ENCODE measurements at regions not wholly inside any gene's neighbourhood (a gene's known extent, or its start where the extent isn't known, plus 50 kb on each side); places are given as distances from the start of the nearest gene placed in this dataset.

GRCh38 chr2:48039209-48039990 lies 133.1 kb upstream of the FBXO11 start:
- no peaks in the 10 kb centered on the region for H3K9me3 ChIP-seq (ENCODE audit: insufficient read depth, low read depth, low read length)
- H3K79me2 ChIP-seq (ENCODE audit: insufficient read depth, low read length): no peaks in the 10 kb centered on the region
- no peak overlapping the region for H3K4me3 ChIP-seq (ENCODE audit: low read length, poor library complexity, severe bottlenecking)
- no peaks in the 10 kb centered on the region for H3K36me3 ChIP-seq (ENCODE audit: insufficient read depth, low read length)
- TF ChIP-seq EZH2phosphoT487 (IDR thresholded peaks at IDR 0.05; ENCODE audit: borderline replicate concordance) (no peak), CTCF (conservative IDR thresholded peaks at IDR 0.05; ENCODE audit: low read length) (no peak)
- H3K4me2 ChIP-seq (ENCODE audit: low read depth, low read length, poor library complexity, severe bottlenecking): no peak overlapping the region
- no peaks in the 10 kb centered on the region for H3F3A ChIP-seq (ENCODE audit: low read depth)
- no peaks in the 10 kb centered on the region for H3K9me2 ChIP-seq (replicated peaks; ENCODE audit: low read depth, low read length)
- no peak overlapping the region for H3K9ac ChIP-seq (ENCODE audit: low read depth, low read length, poor library complexity, severe bottlenecking)
- no peak overlapping the region for H2AFZ ChIP-seq (ENCODE audit: low read length)
- H3K4me1 ChIP-seq (ENCODE audit: insufficient read depth, low read length, poor library complexity, severe bottlenecking): no peaks in the 10 kb centered on the region
- H4K20me1 ChIP-seq (ENCODE audit: insufficient read depth, low read length, poor library complexity, severe bottlenecking): no peaks in the 10 kb centered on the region
- no peaks in the 10 kb centered on the region for H3K27me3 ChIP-seq (ENCODE audit: insufficient read depth, low read length, poor library complexity, severe bottlenecking)

- TF ChIP-seq EZH2phosphoT487 (IDR thresholded peaks at IDR 0.05; ENCODE audit: borderline replicate concordance) (no peak), CTCF (conservative IDR thresholded peaks at IDR 0.05; ENCODE audit: low read length) (no peak)
- Histone ChIP-seq H3K4me3 (ENCODE audit: low read length, poor library complexity, severe bottlenecking) (no peak overlapping the region), H3K9ac (ENCODE audit: low read depth, low read length, poor library complexity, severe bottlenecking) (no peak overlapping the region), H3K36me3 (ENCODE audit: insufficient read depth, low read length) (no peaks in the 10 kb centered on the region), H3K4me2 (ENCODE audit: low read depth, low read length, poor library complexity, severe bottlenecking) (no peak overlapping the region), H3K9me3 (ENCODE audit: insufficient read depth, low read depth, low read length) (no peaks in the 10 kb centered on the region), H2AFZ (ENCODE audit: low read length) (no peak overlapping the region), H3F3A (ENCODE audit: low read depth) (no peaks in the 10 kb centered on the region), H3K4me1 (ENCODE audit: insufficient read depth, low read length, poor library complexity, severe bottlenecking) (no peaks in the 10 kb centered on the region), H3K79me2 (ENCODE audit: insufficient read depth, low read length) (no peaks in the 10 kb centered on the region), H3K9me2 (replicated peaks; ENCODE audit: low read depth, low read length) (no peaks in the 10 kb centered on the region), H3K27me3 (ENCODE audit: insufficient read depth, low read length, poor library complexity, severe bottlenecking) (no peaks in the 10 kb centered on the region), H4K20me1 (ENCODE audit: insufficient read depth, low read length, poor library complexity, severe bottlenecking) (no peaks in the 10 kb centered on the region)
Observed at GRCh38 chr2:48043131-48043700, 136.9 kb upstream of the FBXO11 start.

- Histone ChIP-seq H2AFZ (ENCODE audit: low read length) (no peak overlapping the region), H3K36me3 (ENCODE audit: insufficient read depth, low read length) (no peaks in the 10 kb centered on the region), H3K4me3 (ENCODE audit: low read length, poor library complexity, severe bottlenecking) (no peak overlapping the region), H3K4me1 (ENCODE audit: insufficient read depth, low read length, poor library complexity, severe bottlenecking) (no peaks in the 10 kb centered on the region), H3K27me3 (ENCODE audit: insufficient read depth, low read length, poor library complexity, severe bottlenecking) (no peaks in the 10 kb centered on the region), H3K79me2 (ENCODE audit: insufficient read depth, low read length) (no peaks in the 10 kb centered on the region), H3K9me2 (replicated peaks; ENCODE audit: low read depth, low read length) (no peaks in the 10 kb centered on the region), H3K9ac (ENCODE audit: low read depth, low read length, poor library complexity, severe bottlenecking) (no peak overlapping the region), H3K4me2 (ENCODE audit: low read depth, low read length, poor library complexity, severe bottlenecking) (no peak overlapping the region), H3K9me3 (ENCODE audit: insufficient read depth, low read depth, low read length) (no peaks in the 10 kb centered on the region), H4K20me1 (ENCODE audit: insufficient read depth, low read length, poor library complexity, severe bottlenecking) (no peaks in the 10 kb centered on the region), H3F3A (ENCODE audit: low read depth) (no peaks in the 10 kb centered on the region)
- TF ChIP-seq EZH2phosphoT487 (IDR thresholded peaks at IDR 0.05; ENCODE audit: borderline replicate concordance) (no peak), CTCF (conservative IDR thresholded peaks at IDR 0.05; ENCODE audit: low read length) (no peak)
Observed at GRCh38 chr2:48043746-48044145, 137.4 kb upstream of the FBXO11 start.
